HG02884 (cell line): ENCODE measurements at regions not wholly inside any gene's neighbourhood (a gene's known extent, or its start where the extent isn't known, plus 50 kb on each side); places are given as distances from the start of the nearest gene placed in this dataset.

Experiments
- ATAC-seq: cut with Tn5 transposase; IDR thresholded peaks from one replicate; pipeline ENCODE4 v1.9.1; 2021; ENCODE audit warnings: mild to moderate bottlenecking, moderate library complexity; ENCODE audit not compliant: unreplicated experiment

- no peak for ATAC-seq
Measured at GRCh38 chr16:73326770-73327470, 279.0 kb upstream of the ZFHX3 start.

GRCh38 chr16:73326221-73326620 is 278.3 kb upstream of the ZFHX3 start:
- ATAC-seq, result no peak

GRCh38 chr16:73323880-73324279 is 276.0 kb upstream of the ZFHX3 start:
- ATAC-seq, result no peak

GRCh38 chr16:73322856-73323255 is 274.9 kb upstream of the ZFHX3 start:
- no peak for ATAC-seq

- ATAC-seq, result no peak
Measured at GRCh38 chr16:73321853-73322252, 273.9 kb upstream of the ZFHX3 start.

GRCh38 chr16:73319737-73320136 is 271.8 kb upstream of the ZFHX3 start:
- ATAC-seq, result no peak

- ATAC-seq, result no peak
Measured at GRCh38 chr16:73319261-73319660, 271.3 kb upstream of the ZFHX3 start.

GRCh38 chr16:73317321-73317857 is 269.5 kb upstream of the ZFHX3 start:
- no peak for ATAC-seq

GRCh38 chr16:73315645-73316044 is 267.7 kb upstream of the ZFHX3 start:
- no peak for ATAC-seq

- no peak for ATAC-seq
Measured at GRCh38 chr16:73313950-73314349, 266.0 kb upstream of the ZFHX3 start.

GRCh38 chr16:73311857-73312723 is 264.2 kb upstream of the ZFHX3 start:
- ATAC-seq, result no peak

- no peak for ATAC-seq
Measured at GRCh38 chr16:73308771-73309170, 260.8 kb upstream of the ZFHX3 start.

- ATAC-seq, result no peak
Measured at GRCh38 chr16:73306901-73307413, 259.0 kb upstream of the ZFHX3 start.

GRCh38 chr16:73304008-73304774 is 256.3 kb upstream of the ZFHX3 start:
- ATAC-seq, result no peak

- ATAC-seq, result no peak
Measured at GRCh38 chr16:73302942-73303341, 255.0 kb upstream of the ZFHX3 start.

- ATAC-seq, result no peak
Measured at GRCh38 chr16:73301984-73302383, 254.1 kb upstream of the ZFHX3 start.

- no peak for ATAC-seq
Measured at GRCh38 chr16:73299346-73299745, 251.4 kb upstream of the ZFHX3 start.

- ATAC-seq, result no peak
Measured at GRCh38 chr16:73298562-73298961, 250.6 kb upstream of the ZFHX3 start.

- no peak for ATAC-seq
Measured at GRCh38 chr16:73290258-73290657, 242.3 kb upstream of the ZFHX3 start.

GRCh38 chr16:73289232-73289631 is 241.3 kb upstream of the ZFHX3 start:
- ATAC-seq, result peak; percentile 89

- no peak for ATAC-seq
Measured at GRCh38 chr16:73288520-73288919, 240.6 kb upstream of the ZFHX3 start.
